GM19328 (cell line): ENCODE measurements at regions not wholly inside any gene's neighbourhood (a gene's known extent, or its start where the extent isn't known, plus 50 kb on each side); places are given as distances from the start of the nearest gene placed in this dataset.
"Not testable (repeated sequence)": the region's sequence is repeated elsewhere in the genome, so short reads cannot be mapped to it uniquely, and the experiment has no call there.

Experiments
- ATAC-seq: cut with Tn5 transposase; IDR thresholded peaks from one replicate; pipeline ENCODE4 v1.9.1; 2021; ENCODE audit warnings: mild to moderate bottlenecking, moderate library complexity; ENCODE audit not compliant: unreplicated experiment

DNA sequence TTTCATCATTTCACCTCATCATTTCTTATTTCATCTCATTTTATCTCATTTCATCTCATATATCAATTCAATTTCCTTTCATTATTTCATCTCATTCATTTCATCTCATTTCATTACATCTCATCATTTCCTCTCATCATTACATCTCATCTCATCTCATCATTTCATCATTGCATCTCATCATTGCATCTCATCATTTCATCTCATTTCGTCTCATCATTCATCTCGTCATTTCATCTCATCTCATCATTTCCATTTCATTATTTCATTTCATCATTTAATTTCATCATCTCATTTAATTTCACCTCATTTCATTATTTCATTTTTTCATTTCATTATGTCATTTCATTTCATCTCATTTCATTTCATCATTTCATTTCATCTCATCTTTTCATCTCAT is 168.5 kb upstream of the FAM72C start:
- not testable (repeated sequence) for ATAC-seq

DNA sequence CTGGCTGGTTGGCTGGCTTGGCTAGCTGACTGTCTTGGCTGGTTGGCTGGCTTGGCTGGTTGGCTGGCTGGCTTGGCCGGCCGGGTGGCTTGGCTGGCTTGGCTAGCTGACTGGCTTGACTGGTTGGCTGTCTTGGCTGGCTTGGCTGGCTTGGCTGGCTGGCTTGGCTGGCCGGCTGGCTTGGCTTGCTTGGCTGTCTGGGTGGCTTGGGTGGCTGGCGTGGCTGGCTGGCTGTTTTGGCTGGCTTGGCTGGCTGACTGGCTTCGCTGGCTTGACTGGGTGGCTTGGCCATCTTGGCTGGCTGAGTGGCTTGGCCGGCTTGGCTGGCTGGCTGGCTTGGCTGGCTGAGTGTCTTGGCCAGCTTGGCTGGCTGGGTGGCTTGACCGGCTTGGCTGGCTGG is 133.2 kb upstream of the FAM72C start:
- not testable (repeated sequence) for ATAC-seq

DNA sequence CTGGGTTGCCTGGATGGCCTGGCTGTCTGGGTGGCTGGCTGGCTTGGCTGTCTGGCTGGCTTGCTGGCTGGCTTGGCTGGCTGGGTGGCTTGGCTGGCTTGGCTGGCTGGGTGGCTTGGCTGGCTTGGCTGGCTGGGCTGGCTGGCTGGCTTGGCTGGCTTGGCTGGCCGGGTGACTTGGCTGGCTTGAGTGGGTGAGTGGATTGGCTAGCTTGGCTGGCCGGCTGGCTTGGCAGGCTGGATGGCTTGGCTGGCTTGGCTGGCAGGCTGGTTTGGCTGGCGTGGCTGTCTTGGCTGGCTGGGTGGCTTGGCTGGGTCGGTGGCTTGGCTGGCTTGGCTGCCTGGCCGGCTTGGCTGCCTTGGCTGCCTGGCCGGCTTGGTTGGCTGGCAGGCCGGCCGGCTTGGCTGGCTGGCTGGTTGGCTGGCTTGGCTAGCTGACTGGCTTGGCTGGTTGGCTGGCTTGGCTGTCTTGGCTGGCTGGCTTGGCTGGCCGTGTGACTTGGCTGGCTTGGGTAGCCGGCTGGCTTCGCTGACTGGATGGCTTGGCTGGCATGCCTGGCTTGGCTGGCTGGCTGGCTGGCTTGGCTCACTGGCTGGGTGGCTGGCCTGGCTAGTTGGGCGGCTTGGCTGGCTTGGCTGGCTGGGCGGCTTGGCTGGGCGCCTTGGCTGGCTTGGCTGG is 132.4 kb upstream of the FAM72C start:
- not testable (repeated sequence) for ATAC-seq

DNA sequence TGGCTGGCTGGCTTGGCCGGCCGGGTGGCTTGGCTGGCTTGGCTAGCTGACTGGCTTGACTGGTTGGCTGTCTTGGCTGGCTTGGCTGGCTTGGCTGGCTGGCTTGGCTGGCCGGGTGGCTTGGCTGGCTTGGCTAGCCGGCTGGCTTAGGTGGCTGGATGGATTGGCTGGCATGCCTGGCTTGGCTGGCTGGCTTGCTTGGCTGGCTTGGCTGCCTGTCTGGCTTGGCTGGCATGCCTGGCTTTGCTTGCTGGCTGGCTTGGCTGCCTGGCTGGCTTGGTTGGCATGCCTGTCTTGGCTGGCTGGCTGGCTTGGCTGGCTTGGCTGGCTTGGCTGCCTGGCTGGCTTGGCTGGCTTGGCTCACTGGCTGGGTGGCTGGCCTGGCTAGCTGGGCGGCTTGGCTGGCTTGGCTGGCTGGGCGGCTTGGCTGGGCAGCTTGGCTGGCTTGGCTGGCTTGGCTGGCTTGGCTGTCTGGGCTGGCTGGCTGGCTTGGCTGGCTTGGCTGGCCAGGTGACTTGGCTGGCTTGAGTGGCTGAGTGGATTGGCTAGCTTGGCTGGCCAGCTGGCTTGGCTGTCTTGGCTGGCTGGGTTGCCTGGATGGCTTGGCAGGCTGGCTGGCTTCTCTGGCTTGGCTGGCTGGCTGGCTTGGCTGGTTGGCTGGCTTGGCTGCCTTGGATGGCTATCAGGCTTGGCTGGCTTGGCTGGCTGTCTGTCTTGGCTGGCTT is 131.5 kb upstream of the FAM72C start:
- ATAC-seq: not testable (repeated sequence)

DNA sequence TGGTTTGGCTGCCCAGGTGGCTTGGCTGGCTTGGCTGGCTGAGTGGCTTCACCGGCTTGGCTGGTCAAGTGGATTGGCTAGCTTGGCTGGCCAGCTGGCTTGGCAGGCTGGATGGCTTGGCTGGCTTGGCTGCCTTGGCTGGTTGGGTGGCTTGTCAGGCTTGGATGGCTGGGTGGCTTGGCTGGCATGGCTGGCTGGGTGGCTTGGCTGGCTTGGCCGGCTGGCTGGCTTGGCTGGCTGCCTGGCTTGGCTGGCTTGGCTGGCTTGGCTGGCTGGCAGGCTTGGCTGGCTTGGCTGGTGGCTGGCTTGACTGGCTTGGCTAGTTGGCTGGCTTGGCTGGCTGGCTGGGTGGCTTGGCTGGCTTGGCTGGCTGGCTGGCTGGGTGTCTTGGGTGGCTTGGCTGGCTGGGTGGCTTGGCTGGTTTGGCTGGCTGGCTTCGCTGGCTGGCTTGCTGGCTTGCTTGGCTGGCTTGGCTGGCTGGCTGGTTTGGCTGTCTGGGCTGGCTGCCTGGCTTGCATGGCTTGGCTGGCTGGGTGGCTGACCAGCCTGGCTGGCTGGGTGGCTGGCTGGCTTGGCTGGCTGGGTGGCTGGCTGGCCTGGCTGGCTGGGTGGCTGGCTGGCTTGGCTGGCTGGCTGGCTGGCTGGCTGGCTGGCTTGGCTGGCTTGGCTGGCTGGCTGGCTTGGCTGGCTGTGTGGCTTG is 130.4 kb upstream of the FAM72C start:
- not testable (repeated sequence) for ATAC-seq

DNA sequence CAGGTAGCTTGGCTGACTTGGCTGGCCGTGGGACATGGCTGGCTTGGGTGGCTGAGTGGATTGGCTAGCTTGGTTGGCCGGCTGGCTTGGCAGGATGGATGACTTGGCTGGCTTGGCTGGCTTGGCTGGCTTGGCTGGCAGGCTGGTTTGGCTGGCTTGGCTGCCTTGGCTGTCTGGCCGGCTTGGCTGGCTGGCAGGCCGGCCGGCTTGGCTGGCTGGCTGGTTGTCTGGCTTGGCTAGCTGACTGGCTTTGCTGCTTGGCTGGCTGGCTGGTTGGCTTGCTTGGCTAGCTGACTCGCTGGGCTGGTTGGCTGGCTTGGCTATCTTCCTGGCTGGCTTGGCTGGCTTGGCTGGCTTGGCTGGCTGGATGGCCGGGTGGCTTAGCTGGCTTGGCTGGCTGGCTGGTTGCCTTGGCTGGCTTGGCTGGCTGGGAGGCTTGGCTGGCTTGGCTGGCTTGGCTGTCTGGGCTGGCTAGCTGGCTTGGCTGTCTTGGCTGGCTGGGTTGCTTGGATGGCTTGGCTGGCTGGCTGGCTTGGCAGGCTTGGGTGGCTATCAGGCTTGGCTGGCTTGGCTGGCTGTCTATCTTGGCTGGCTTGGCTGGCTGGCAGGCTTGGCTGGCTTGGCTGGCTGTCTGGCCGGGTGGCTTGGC is 129.7 kb upstream of the FAM72C start:
- no peak for ATAC-seq

DNA sequence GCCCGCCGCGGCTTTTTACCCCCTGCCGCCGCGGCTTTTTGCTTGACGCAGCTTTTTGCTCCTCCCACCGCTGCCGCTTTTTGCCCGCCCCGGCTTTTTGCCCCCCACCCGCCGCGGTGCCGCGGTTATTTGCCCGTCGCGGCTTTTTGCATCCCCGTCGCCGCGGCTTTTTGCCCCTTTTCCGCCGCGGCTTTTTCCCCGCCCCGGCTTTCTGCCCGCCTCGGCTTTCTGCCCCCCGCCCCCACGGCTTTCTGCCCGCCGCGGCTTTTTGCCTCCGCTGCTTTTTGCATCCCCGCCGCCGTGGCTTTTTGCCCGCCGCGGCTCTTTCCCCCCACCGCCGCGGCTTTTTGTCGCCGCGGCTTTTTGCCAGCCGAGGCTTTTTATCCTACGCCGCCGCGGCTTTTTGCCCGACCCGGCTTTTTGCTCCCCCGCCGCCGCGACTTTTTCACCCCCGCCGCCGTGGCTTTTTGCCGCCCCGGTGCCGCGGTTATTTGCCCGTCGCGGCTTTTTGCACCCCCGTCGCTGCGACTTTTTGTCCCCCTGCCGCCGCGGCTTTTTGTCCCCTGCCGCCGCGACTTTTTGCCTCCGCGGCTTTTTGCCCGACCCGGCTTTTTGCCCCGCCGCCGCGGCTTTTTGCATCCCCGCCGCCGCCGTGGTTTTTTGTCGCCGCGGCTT is 105.5 kb upstream of the FAM72C start:
- ATAC-seq: not testable (repeated sequence)

DNA sequence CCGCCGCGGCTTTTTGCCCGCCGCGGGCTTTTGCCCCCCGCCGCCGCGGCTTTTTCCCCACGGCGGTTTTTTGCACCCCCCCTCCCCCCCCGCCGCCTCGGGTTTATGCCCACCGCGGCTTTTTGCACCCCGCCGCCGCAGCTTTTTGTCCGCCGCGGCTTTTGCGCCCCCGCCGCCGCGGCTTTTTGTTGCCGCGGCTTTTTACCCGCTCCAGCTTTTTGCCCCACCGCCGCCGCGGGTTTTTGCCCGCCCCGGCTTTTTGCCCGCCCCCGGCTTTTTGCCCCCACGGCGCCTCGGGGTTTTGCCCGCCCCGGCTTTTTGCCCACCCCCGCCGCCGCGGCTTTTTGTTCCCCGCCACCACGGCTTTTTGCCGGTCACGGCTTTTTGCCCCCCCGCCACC is 104.9 kb upstream of the FAM72C start:
- ATAC-seq: not testable (repeated sequence)

DNA sequence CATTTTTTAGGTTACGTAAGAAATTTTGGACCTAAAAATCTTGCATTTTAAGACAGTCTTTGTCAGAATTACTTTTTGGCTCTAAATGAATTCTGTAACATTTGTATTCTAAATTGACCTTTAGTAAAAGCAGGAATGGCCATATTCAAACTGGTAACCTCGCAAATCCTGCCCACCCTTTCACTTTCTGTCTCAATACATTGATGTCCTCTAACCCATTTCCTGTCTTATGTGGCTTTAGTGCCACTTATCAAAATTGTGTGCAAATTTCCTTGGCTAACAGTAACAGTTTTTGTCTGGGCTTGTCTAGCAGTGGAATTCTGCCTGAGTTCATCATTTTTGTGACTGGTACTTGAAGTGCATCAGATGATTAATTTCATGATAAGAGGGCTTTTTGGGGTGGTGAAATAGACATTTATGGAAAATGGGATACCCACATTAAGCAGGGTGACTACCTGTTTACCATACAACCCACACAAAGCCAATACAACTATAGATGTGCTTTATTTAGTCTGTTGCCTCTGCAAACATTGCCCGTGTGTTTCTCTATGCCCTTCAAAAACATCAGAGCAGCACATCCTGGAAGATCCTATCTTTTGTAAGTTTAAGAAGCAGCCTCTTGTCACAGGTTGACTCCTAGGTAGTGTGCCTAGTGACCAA is 98.7 kb upstream of the FAM72C start:
- not testable (repeated sequence) for ATAC-seq

DNA sequence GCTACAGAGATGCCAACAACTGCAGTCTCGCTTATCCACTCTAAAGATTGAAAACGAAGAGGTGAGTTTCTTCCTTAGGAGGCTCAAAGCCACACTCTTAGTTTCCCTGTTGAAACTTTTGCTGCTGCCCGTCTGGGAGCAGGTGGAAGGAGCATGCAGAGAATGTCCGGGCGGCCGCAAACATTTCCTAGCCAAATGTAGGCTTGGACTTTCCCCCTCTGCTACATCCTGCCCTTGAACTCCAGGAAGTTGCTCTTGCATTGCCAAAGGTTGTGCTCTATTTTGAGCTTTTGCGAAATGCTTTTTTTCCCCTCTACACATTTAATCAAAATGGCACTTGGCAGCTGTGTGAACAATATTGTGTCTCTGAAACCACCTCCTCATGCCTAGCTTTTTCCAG is 95.3 kb upstream of the FAM72C start:
- ATAC-seq: not testable (repeated sequence)

DNA sequence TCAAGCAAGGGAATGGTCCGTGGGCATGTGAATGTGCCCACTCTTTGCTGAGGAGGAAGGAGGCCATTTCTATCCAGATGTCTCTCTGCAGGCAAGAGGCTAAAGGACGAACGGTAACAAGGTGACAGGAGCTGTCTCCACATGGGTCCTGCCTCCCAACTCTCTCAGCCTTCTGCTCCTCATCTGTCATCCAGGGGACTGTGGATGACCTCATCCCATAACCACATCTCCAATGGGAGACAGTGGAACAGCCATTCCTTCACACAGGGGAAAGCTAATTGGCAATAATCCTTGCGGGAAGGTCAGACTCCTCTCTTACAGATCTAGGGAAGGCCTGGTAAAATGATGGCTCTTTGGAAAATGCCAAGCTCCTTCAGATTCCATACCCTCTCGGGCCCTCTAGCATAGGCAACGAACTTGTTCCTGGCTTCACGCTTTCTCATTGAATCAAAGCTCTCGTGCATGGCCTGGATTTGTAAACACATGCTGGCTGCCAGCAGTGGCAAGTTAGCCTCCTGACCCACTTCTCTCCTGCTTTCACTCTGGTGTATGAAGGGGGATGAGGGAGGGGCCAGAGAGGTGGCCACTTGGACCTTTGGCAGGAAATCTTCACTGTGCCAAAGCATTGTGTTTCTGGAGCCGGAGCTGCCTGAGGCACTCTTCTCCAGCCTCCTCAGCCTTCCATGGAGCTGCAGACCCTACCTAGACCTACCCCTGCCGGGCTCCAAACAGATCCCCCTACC is 94.5 kb upstream of the FAM72C start:
- ATAC-seq: not testable (repeated sequence)

DNA sequence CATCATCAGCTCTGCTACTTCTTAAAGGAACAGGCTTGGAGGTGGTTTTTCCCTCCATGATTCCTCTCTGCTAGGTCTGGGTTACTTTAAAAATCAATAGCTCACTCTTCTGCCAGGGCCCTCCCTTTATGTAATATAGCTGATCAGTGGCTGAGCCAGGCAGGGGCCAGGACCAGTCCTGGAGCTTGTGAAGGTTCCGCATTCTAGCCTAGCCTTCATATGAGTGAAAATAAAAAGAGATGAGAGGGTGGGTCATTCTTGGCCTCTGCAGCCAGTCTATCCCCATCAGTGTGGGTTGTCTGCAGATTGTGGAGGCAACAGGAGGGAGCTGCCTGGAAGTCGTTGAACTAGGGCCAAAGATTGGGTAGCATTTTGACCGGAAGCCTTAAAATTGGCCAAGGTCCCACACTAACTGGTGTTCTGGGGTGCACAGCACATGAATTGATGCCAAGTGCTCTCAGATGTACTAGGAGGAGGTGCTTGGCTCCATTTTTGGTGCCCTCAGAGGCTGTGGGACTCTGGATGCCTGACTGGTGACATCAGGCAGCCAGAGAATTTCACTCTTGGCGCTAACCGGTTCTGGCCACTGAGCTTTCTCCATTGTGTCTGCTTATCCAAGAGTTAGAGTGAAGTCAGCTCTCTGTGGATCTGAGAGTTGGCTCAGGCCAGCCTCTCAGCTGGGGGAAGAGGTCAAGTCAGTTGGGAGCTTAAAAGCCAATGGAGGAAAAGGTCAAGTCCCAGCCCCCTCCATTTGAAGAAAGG is 93.7 kb upstream of the FAM72C start:
- not testable (repeated sequence) for ATAC-seq

DNA sequence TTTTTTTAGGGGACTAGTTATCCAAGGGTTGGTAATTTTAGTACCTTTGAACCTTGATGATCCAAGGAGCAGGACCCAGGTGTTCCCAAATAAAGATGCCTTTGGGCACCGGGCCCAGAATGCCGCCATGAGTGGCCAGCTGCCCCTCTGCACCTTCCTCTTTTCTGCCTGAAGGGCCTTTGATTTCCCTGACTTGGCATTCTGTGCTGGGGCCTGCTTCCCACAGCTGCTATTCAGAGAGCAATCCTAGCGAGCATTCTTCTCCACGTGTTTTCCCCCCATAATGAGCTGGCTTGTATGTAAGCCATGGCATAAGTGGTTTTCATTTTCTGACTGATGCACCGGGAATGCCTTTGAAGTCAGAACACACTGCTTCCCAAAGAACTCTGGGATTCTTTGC is 77.6 kb upstream of the FAM72C start:
- ATAC-seq: not testable (repeated sequence)

DNA sequence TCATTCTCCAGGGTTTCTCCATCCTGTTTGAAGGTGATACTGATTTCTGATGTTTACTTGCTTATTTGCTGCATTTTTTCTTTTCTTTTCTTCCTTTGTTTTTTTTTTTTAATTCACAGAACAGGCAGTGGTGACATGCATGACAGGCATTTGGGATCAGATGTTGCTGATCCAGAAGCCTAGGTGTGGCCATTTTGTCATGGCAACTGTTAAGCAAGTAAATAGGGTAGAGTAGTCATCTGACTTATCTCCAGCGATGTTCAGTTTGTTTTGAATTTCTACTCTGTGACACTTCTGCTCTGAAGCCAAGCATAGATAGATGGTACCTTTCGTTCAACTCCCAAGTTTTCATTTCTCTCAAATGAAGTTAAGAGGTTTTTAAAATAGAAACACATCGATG is 74.9 kb upstream of the FAM72C start:
- ATAC-seq: not testable (repeated sequence)

DNA sequence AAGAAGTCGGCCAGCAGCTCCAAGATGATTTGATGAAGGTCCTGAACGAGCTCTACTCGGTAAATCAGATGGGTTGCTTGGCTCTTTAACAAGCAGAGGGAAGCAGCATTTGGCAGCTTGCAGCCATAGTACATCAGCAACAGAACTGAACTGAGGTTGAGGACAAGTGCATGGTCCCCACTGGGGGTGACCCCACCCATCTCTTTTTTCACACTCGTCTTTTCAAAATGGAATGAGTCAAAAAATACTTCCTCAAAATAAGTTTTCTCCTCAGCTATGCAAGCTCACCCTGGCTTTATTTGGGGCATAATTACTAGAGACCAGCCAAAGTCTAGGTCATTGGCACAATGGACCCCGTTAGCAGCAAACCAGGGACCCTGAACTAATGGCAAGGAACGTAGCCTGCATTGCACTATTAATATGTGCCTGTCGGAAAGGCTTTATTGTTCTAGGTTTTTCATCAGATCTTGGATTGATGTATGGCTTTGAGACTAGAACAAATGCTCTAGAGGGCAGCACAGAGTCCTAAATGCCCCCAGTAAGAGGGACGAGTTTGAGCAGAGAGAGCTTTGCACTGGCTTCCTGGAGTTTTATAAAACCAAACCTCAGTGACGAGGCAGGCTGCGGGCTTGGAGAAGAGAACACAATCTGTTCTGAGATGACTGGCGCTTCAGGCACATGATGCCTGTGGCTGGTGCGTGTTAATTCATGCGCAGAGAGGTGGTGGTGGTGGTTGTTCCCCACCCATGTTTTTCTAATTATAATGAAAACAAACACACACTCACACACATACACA is 74.2 kb upstream of the FAM72C start:
- not testable (repeated sequence) for ATAC-seq

DNA sequence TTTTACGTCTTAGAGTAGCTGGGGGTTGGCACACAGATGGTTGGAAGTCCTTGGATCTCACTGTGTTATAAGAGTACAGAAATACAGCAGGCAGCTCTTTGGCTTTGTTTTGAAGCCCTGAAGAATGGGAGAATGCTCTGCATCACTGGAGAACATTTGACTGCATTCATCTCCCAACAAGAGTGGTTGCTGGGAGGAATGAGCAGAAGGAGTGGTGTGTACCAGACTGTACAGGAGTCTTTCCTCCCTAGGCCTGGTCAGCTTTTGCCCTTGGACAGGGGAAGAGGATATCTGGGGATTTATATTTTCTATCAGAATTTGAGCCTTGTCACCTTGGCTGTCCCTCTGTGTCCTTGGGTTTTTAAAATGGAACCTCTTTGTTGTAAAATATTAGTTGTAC is 70.5 kb upstream of the FAM72C start:
- ATAC-seq: not testable (repeated sequence)

DNA sequence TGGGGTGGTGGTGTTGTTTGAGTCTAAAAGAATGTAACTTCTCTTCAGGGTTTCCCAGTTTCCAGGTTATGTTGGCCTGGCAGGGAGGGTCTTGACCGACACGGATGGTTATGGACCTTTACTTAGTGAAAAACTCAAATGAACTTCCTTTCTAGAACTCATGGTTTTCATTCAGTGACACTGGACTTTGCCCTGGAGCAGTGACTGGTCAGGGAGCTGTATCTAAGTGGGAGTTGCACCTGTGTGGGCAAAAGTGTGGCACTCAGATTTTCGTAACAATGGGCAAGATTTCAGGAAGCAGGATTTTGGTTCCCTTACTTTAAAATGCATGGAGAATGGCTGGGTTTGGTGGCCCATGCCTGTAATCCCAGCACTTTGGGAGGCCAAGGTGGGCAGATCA is 68.5 kb upstream of the FAM72C start:
- ATAC-seq: not testable (repeated sequence)

DNA sequence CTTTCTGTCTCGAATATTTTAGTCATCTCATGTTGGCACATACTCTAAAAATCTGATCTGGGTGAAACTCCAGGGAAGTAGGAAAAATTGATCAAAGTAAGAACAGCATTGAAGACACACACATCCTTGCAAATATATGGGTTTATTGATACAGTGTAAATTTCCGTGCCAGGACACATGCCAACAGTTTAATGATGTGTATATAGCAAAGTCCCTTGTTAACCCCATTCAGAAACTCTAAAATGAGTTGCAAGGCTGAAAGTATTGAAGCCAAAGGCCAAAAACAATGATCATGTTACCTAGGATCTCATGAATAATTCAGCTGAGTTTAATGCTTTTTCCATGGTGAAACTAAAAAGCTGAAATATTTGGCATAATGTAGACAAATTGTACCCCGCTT is 62.3 kb upstream of the FAM72C start:
- not testable (repeated sequence) for ATAC-seq
